Lower leg skin (tissue), 4 donors: ENCODE measurements at regions not wholly inside any gene's neighbourhood (a gene's known extent, or its start where the extent isn't known, plus 50 kb on each side); places are given as distances from the start of the nearest gene placed in this dataset.

Experiments
- DNase-seq, 2 donors: peaks; one replicate each; pipeline ENCODE4 v3.0.0-alpha.2; 2019; ENCODE audit warnings: low spot score in 2 of 2
- H3K4me3 ChIP-seq: fragments of 200-600 bp; sonication (generic); 2 replicates; pipeline ENCODE4 v1.5.1; 2017; ENCODE audit warnings: mild to moderate bottlenecking, low read depth; ENCODE audit not compliant: poor library complexity, severe bottlenecking
- CTCF ChIP-seq, 3 donors: fragments of 450-650 bp; IDR thresholded peaks; one replicate each; pipeline ENCODE4 v1.5.1; 2016; ENCODE audit warnings: antibody characterized with exemption in 3 of 3, mild to moderate bottlenecking in 3 of 3, moderate library complexity in 2 of 3
- POLR2A ChIP-seq, 2 donors: fragments of 450-650 bp; IDR thresholded peaks; one replicate each; pipeline ENCODE4 v1.6.1; 2016 to 2017; ENCODE audit warnings: antibody characterized with exemption in 2 of 2, mild to moderate bottlenecking in 1 of 2, moderate library complexity in 1 of 2
- WGBS, 2 donors: methylation state at CpG; one replicate each; pipeline ENCODE4 v1.1.5; 2018; 5-methylcytosine and 5-hydroxymethylcytosine counted together
- intact Hi-C: fragments of 100-400 bp; cut with DNase I; formaldehyde crosslinking; loops from one replicate; pipeline ENCODE4 v1.15.0; 2023; ENCODE audit warnings: low total_unique reads

- DNase-seq, result no peak
- H3K4me3 ChIP-seq, result no peak overlapping the region
- no peak for TF ChIP-seq CTCF (IDR thresholded peaks at IDR 0.05)
- no peak for TF ChIP-seq POLR2A (IDR thresholded peaks at IDR 0.05)
- 91 to 96% methylated on average over 1 of the region's 1 CpG for WGBS, 2 donors
- intact Hi-C loops, result no loop called here
These were observed 428.2 kb upstream of the KLF12 start for GRCh38 chr13:74562381-74562780.

- DNase-seq, result no peak
- intact Hi-C loops, result no loop called here
- H3K4me3 ChIP-seq, result no peak overlapping the region
- TF ChIP-seq CTCF (IDR thresholded peaks at IDR 0.05), result no peak
- no peak for TF ChIP-seq POLR2A (IDR thresholded peaks at IDR 0.05)
These were observed 427.0 kb upstream of the KLF12 start for GRCh38 chr13:74561155-74561554.

GRCh38 chr13:74560325-74560724 lies 426.1 kb upstream of the KLF12 start:
- no peak for DNase-seq
- TF ChIP-seq CTCF (IDR thresholded peaks at IDR 0.05), result no peak
- TF ChIP-seq POLR2A (IDR thresholded peaks at IDR 0.05), result no peak
- no peak overlapping the region for H3K4me3 ChIP-seq
- WGBS, 2 donors, result 94 to 97% methylated on average over 4 of the region's 4 CpGs
- intact Hi-C loops, result no loop called here

GRCh38 chr13:74557870-74558269 lies 423.7 kb upstream of the KLF12 start:
- 94 to 100% methylated on average over 1 of the region's 1 CpG for WGBS, 2 donors
- H3K4me3 ChIP-seq, result no peak overlapping the region
- TF ChIP-seq CTCF (IDR thresholded peaks at IDR 0.05), result no peak
- DNase-seq, result no peak
- intact Hi-C loops, result no loop called here

- no peak overlapping the region for H3K4me3 ChIP-seq
- no peak for DNase-seq
- intact Hi-C loops, result no loop called here
- WGBS, 2 donors, result 64 to 69% methylated on average over 9 of the region's 9 CpGs
- TF ChIP-seq POLR2A (IDR thresholded peaks at IDR 0.05), result no peak
- no peak for TF ChIP-seq CTCF (IDR thresholded peaks at IDR 0.05)
These were observed 421.6 kb upstream of the KLF12 start for GRCh38 chr13:74555651-74556420.

- DNase-seq, result no peak
- TF ChIP-seq CTCF (IDR thresholded peaks at IDR 0.05) (no peak), POLR2A (IDR thresholded peaks at IDR 0.05) (no peak)
- 24 to 36% methylated on average over 3 of the region's 3 CpGs for WGBS, 2 donors
- intact Hi-C loops, result no loop called here
- no peak overlapping the region for H3K4me3 ChIP-seq
These were observed 421.0 kb upstream of the KLF12 start for GRCh38 chr13:74555276-74555625.
